Fibroblast of pulmonary artery (primary cell): ENCODE measurements at regions not wholly inside any gene's neighbourhood (a gene's known extent, or its start where the extent isn't known, plus 50 kb on each side); places are given as distances from the start of the nearest gene placed in this dataset.

Experiments
- DNase-seq: peaks from one replicate; pipeline ENCODE4 v3.0.0-alpha.2; 2010; ENCODE audit warnings: low read depth
- H3K4me3 ChIP-seq: replicated peaks from 2 replicates; pipeline ENCODE4 v1.5.1; 2011; ENCODE audit warnings: low read depth, mild to moderate bottlenecking, control low read depth, low read length, moderate library complexity
- TF ChIP-seq, protein P1 (sequence below): IDR thresholded peaks from 2 replicates; pipeline ENCODE4 v1.5.1; 2011; ENCODE audit warnings: mild to moderate bottlenecking, control low read depth, low read length, inconsistent platforms; ENCODE audit errors: missing control alignments

DNA sequence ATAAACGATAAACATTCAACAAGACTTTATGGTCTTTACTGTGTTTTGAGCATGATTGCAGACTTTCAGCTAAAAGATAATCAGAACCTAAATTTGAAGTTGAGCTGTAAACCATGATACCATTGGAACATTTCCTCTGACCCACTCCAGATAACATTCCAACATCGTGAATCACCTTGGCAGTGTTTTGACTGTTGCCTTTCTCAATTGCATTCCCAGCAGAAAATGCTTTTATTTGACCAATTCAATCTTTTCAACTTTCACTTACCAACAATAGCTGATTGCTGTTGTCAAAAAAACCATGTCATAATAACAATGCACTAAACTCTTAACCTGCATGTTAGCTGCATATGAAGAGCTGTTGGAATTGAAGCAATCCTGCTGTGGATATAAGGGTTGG is 165.5 kb downstream of the MDFIC start:
- TF ChIP-seq, protein P1, sequence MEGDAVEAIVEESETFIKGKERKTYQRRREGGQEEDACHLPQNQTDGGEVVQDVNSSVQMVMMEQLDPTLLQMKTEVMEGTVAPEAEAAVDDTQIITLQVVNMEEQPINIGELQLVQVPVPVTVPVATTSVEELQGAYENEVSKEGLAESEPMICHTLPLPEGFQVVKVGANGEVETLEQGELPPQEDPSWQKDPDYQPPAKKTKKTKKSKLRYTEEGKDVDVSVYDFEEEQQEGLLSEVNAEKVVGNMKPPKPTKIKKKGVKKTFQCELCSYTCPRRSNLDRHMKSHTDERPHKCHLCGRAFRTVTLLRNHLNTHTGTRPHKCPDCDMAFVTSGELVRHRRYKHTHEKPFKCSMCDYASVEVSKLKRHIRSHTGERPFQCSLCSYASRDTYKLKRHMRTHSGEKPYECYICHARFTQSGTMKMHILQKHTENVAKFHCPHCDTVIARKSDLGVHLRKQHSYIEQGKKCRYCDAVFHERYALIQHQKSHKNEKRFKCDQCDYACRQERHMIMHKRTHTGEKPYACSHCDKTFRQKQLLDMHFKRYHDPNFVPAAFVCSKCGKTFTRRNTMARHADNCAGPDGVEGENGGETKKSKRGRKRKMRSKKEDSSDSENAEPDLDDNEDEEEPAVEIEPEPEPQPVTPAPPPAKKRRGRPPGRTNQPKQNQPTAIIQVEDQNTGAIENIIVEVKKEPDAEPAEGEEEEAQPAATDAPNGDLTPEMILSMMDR = no peak

DNA sequence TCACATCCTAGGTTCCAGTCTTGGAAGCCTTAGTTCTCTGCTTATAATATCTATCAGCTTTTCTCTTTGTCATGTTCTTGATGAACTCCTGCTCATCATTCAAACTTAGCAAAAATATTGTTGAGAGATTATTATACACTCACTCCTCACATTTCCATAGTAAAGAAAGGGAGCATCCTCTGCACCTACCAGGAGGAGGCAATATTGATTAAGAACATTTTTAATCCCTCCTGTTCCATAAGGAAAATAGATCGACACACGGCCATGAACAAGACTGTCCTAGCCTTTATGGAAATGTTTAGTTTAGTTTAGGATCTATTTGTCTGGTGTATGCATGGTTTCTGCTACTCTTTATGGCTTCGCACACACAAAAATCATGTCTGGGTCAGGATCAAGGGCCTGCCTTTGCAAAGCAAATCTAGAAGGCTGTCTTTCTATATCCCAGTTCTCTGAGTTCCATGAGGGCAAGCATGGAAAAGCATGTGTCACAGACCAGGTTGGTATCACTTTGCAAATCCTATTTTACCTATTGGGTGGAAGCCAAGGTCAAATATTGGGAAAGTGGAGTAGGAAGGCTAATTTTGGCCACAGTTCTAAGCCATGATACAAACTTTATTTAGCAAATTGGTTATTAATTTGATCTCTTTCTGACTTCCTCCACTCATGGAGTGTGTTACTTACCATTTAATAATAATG is 164.4 kb downstream of the MDFIC start:
- TF ChIP-seq, protein P1 = no peak
- DNase-seq = no peak
- H3K4me3 ChIP-seq = no peak overlapping the region

More for the DNA sequence above, 165.5 kb downstream of the MDFIC start:
- H3K4me3 ChIP-seq = no peak overlapping the region
- DNase-seq = peak; percentile 95

DNA sequence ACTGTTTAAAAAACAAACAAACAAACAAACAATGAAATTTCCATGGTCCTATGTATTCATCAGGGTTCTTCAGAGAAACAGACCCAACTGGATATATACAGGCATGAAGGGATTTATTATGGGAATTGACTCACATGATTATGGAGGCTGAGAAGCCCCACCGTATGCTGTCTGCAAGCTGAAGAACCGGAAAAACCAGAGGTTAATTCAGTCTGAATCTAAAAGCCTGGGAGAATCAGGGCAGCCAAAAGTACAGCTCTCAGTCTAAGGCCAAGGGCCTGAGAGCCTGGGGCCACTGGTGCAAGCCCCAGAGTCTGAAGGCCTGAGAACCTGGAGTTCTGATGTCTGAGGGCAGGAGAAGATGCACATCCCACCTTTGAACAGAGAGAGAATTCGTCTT is 163.5 kb downstream of the MDFIC start:
- no peak for DNase-seq
- TF ChIP-seq, protein P1 = no peak
- H3K4me3 ChIP-seq = no peak overlapping the region

DNA sequence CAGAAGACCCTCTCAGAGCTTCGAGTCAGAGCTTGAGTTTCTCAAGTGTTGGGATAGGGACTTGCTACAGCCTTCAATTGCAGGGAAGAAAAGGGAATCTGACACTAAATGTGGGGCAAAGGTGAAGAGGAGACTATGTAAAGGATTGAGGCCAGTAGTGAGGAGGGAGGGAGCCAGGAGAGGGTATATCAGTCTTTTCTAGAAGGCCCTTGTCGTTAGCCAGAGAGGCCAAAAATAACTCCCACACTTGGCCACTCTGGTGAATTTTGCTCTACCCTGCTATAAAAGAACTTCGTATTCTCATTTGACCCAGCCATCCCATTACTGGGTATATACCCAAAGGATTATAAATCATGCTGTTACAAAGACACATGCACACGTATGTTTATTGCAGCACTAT is 162.0 kb downstream of the MDFIC start:
- H3K4me3 ChIP-seq = no peak overlapping the region
- DNase-seq = no peak
- TF ChIP-seq, protein P1 = no peak

DNA sequence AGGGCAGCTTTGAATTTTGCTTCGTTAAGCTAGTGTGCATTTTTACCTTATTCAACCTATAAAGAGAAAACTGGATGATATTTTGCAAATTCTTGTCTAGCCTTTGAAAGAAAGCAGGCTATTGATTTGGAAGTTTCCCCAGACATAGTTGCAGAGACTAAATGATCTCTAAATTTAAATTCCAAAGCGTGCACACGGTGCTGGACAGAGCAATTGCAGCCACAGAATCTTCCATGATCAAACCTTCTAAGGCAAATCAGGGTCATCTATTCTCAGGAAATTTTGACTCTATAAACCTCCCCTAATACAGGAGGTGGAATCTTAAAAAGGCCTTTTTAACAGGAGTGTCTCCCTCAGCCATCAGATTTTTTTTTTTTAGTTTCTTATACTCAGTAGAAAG is 159.9 kb downstream of the MDFIC start:
- no peak for DNase-seq
- TF ChIP-seq, protein P1 = no peak
- H3K4me3 ChIP-seq = no peak overlapping the region

DNA sequence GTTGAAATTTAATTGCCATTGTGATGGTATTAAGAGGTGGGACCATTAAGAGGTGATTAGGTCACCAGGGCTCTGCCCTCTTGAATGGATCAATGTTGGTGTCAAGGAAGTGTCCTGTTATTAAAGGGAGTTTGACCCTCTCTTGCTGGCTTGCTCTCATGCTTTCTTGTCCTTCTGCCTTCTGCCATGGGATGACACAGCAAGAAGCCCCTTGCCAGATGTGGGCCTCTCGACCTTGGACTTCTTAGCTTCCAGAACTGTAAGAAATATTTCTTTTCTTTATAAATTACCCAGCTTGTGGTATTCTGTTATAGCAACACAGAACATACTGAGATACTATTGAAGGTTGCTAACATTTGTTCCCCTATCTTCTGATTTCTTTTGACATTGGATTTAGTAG is 157.0 kb downstream of the MDFIC start:
- DNase-seq = no peak
- no peak overlapping the region for H3K4me3 ChIP-seq
- TF ChIP-seq, protein P1 = no peak

DNA sequence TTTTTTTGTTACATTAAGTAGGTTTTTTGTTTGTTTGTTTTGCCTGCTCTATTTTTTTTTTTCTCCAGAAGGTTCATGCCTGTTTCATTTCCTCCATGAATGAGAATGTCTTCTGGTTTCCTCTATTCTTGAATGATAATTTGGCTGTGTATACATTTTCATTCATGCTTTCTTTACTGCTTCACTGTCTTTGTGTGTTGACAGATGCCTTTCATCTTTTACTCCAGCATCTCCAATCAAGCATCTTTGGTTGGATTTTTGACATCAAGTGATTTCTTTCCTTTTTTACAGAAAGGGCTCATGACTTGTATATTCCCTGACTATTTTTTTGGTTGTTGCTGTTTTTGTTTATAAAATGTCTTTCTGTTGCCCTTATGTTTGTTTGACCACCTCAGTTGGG is 156.5 kb downstream of the MDFIC start:
- TF ChIP-seq, protein P1 = no peak
- DNase-seq = no peak
- no peak overlapping the region for H3K4me3 ChIP-seq
